GM06990 (cell line): ENCODE measurements at regions not wholly inside any gene's neighbourhood (a gene's known extent, or its start where the extent isn't known, plus 50 kb on each side); places are given as distances from the start of the nearest gene placed in this dataset.
"Not testable (repeated sequence)": the region's sequence is repeated elsewhere in the genome, so short reads cannot be mapped to it uniquely, and the experiment has no call there.

Source experiments
- DNase-seq: peaks from one replicate; pipeline ENCODE4 v3.0.0-alpha.2; 2011; ENCODE audit not compliant: insufficient read length; ENCODE audit errors: extremely low read depth
- H3K27me3 ChIP-seq: replicated peaks from 2 replicates; pipeline ENCODE4 v1.6.0; 2011; ENCODE audit warnings: low read length; ENCODE audit not compliant: control insufficient read depth, insufficient read depth
- H3K36me3 ChIP-seq: 2 replicates; pipeline ENCODE4 v1.5.1; 2011; ENCODE audit warnings: low read length; ENCODE audit not compliant: control insufficient read depth, insufficient read depth
- H3K4me3 ChIP-seq: replicated peaks from 2 replicates; pipeline ENCODE4 v1.5.1; 2011; ENCODE audit warnings: low read depth, mild to moderate bottlenecking, control low read depth, low read length
- CTCF ChIP-seq: IDR thresholded peaks from 2 replicates; pipeline ENCODE4 v1.5.1; 2011; ENCODE audit warnings: low read length, control low read depth, mild to moderate bottlenecking, inconsistent platforms; ENCODE audit not compliant: insufficient read depth, poor library complexity, severe bottlenecking

GRCh38 chr5:68114378-68115040 is 101.0 kb upstream of the PIK3R1 start:
- Histone ChIP-seq H3K4me3 (no peak overlapping the region), H3K36me3 (no peaks in the 10 kb centered on the region), H3K27me3 (no peaks in the 10 kb centered on the region)
- no peak for DNase-seq
- no peak for TF ChIP-seq CTCF

GRCh38 chr5:68112658-68113057 is 102.9 kb upstream of the PIK3R1 start:
- no peak for DNase-seq
- H3K4me3 ChIP-seq = no peak overlapping the region
- no peak for TF ChIP-seq CTCF
- no peaks in the 10 kb centered on the region for H3K27me3 ChIP-seq
- H3K36me3 ChIP-seq = no peaks in the 10 kb centered on the region

GRCh38 chr5:68110894-68111293 is 104.7 kb upstream of the PIK3R1 start:
- H3K27me3 ChIP-seq = no peaks in the 10 kb centered on the region
- H3K36me3 ChIP-seq = no peaks in the 10 kb centered on the region
- no peak for TF ChIP-seq CTCF
- no peak for DNase-seq
- no peak overlapping the region for H3K4me3 ChIP-seq

GRCh38 chr5:68110264-68110663 is 105.3 kb upstream of the PIK3R1 start:
- Histone ChIP-seq H3K4me3 (no peak overlapping the region), H3K27me3 (no peaks in the 10 kb centered on the region), H3K36me3 (no peaks in the 10 kb centered on the region)
- no peak for TF ChIP-seq CTCF
- DNase-seq = no peak

GRCh38 chr5:68104217-68104616 is 111.3 kb upstream of the PIK3R1 start:
- not testable (repeated sequence) for H3K4me3 ChIP-seq, H3K27me3 ChIP-seq, DNase-seq, H3K36me3 ChIP-seq

- H3K36me3 ChIP-seq, H3K4me3 ChIP-seq, DNase-seq, H3K27me3 ChIP-seq: not testable (repeated sequence)
Observed at GRCh38 chr5:68103297-68103696, 112.3 kb upstream of the PIK3R1 start.

GRCh38 chr5:68099327-68099726 is 116.2 kb upstream of the PIK3R1 start:
- H3K36me3 ChIP-seq = no peaks in the 10 kb centered on the region
- no peak for DNase-seq
- no peaks in the 10 kb centered on the region for H3K27me3 ChIP-seq
- no peak overlapping the region for H3K4me3 ChIP-seq
- no peak for TF ChIP-seq CTCF
